GM19452 (cell line): ENCODE measurements at regions not wholly inside any gene's neighbourhood (a gene's known extent, or its start where the extent isn't known, plus 50 kb on each side); places are given as distances from the start of the nearest gene placed in this dataset.
"Not testable (repeated sequence)": the region's sequence is repeated elsewhere in the genome, so short reads cannot be mapped to it uniquely, and the experiment has no call there.

ENCODE experiments used
- ATAC-seq: cut with Tn5 transposase; IDR thresholded peaks from one replicate; pipeline ENCODE4 v1.9.1; 2021; ENCODE audit not compliant: unreplicated experiment

DNA sequence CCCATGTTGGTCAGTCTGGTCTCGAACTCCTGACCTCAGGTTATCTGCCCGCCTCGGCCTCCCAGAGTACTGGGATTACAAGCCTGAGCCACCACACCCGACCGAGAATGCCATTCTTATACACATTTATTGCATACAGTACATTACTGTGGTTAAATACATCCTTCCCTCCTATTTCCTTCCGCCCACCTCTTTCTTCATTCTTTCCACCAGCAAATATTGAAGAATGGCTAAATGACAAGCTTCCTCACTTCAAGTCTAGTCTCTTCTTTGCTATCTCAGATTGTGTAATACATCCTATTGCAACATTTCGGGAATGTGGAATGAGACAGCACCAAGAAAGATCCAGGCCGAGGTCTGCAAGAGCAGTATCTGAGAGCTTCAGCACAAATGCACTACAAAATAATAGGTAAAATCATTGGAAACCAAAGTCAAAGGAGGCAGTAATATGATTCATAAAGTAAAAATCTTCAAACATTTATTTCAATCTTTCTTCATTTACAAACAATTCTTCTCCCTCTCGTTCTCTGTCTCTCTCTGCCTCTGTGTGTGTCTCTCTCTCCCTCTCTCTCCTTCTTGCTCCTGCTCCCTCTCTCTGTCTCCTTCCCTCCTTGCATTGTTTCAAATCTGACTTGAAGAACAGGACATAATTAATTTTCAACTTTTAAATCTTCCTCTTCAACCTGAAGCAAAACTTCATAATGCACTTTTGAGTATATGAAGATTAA is 94.7 kb upstream of the TGFBR2 start:
- ATAC-seq, result no peak

DNA sequence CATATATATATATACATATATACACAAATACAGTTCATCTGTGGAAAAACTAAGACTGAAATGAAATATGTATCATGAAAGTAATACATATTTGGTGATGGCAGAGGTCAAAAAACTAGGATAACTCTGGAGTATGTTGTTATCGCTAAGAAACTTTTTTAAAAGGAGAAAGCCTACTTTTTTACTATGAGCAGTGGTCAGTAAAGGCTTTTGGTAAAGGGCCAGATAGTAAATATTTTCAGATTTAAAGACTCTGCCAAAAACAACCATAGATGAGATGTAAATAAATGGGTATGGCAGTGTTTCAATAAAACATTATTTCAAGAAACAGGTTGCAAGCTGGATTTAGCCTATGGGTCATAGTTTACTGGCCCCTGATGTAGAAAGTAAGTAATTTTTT is 93.8 kb upstream of the TGFBR2 start:
- ATAC-seq, result no peak

DNA sequence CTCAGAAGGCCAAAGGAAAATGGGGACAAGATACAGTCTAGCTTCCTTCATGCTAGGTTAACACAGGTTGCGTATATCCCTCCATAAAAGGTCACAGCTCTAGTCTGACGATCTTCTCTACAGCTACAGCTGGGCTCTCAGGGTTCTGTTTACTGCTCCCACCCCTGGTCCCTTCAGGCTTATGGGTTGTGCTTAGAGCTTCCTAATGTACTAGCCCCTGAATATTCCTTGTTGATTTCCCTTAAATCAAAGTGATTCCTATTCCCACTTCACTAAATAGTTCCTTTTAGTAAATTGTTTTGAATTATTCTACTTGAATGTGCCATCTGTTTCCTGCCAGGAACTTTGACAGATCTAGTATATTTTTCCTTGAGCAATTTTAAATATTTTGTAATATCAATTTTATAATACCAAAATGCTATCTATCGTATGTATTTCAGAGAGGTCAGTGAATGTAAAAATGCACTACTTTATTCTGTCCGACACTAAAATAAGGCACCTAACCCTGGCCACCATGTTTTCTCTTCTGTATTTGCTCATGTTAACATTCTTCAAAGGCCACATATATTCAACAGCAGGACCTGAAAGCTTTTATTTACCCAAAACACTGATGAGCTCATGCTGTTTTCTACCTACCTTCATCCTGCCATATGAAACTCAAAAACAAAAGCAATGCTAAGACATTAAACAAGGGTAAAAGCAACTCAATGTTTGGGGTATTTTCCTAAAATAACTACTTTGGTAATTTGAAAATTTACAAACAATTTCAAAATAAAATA is 92.8 kb upstream of the TGFBR2 start:
- no peak for ATAC-seq

DNA sequence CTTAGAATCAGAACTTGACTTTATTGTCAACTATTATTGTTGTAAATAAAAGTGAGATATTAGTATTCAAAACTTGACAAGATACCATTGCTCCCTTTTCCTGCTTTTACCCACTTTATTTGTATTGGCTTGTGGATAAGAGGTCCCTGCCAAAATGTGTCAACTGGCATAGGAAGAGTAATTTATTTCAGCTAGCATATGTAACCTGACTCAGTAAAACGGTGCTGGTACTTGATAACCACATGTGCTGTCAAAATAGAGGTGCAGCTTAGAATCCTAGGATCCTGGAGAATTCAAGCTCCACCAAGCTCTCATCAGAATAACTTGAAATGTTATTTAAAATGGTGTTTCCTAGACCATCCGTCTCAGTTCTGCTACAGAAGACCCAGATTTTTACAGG is 90.2 kb upstream of the TGFBR2 start:
- no peak for ATAC-seq

DNA sequence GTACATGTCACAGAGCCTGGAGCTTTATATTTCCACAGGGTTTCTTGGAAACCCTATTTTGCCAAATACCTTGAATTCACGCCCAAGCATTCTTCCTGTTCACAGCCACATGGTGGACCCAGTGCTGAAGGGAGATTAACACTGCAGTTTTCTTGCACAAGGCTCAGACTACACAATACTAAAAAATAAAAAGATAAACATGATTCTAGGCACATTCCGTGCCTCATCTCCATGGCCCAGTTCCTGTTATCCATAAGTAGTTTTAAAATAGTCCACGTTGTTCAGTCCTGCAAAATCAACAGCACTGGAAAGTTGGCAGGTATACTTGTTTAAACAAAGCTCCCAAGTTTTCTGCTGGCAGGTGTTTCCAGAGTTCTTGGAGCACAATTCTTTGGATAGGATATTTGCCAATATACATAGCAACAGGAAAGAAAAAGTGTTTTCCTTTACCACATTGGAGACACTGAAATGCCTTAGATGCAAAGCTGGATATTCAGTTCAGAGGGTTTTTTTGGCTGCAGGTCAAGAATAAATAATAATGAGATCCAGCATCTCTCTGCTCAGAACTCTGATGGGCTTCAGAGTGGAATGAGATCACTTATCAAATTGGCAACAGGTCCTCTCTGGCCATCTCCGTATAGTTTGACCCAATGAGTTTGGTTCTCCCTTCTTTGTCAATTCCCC is 88.1 kb upstream of the TGFBR2 start:
- ATAC-seq, result no peak

DNA sequence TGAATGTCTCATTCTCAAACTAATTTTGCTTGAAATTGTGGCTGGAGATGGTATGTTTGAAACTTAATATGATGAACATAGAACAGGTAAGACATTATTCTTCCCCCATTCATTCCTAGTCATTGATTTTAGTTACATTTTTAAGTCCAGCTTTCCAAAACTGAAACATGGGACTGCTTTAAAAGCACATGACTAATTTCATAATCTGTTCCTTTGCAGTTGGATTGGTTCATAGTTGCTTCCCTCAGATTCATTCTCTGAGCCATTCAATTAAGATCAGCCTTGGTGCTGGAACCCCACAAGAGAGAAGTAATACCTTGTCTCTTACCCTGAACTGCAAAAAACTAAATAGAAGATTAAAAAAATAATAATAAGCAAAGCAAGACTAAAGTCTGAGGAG is 87.5 kb upstream of the TGFBR2 start:
- ATAC-seq, result no peak

DNA sequence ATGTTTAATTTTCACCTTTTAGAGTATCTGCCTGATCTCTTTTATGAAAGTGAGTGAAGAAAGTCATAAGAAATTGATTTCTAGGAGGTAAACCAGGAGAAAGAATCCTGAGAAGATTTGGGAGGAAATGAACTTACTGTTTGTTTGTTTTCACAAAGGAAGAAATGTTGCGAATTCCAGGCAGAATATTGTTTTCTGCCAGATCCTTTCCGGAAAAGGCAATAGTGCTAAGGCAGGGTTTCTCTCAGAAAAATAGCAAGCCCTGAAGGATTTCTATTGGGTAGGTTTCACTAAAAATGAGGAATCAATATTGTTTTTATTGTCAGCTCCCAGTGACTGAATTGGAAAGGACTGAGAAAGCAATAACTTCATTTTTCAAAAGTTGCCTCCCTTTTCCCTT is 85.7 kb upstream of the TGFBR2 start:
- no peak for ATAC-seq

DNA sequence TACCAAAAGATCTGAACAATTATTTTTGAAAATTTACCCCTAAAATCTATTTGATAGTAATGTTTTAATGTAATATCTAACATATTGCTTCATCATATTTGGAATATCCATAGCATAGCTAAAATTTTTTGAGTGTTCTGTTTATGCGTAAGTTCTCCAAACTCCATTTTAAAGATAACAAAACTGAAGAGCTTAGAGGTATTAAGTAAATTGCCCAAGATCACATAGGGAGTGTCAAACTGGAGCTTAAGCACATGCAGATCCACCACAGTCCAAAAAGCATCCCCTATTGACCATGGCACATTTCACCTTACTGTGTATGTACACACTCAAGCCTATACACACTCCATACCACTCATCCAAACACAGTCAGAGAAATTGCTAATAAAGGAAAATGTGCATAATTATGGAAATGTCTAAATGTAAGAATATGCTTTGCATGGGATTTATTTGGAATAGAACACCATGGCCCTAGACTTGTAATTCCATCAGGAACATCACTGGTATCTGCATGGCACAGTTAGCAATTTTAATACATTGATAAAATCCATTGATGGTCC is 85.2 kb upstream of the TGFBR2 start:
- no peak for ATAC-seq

DNA sequence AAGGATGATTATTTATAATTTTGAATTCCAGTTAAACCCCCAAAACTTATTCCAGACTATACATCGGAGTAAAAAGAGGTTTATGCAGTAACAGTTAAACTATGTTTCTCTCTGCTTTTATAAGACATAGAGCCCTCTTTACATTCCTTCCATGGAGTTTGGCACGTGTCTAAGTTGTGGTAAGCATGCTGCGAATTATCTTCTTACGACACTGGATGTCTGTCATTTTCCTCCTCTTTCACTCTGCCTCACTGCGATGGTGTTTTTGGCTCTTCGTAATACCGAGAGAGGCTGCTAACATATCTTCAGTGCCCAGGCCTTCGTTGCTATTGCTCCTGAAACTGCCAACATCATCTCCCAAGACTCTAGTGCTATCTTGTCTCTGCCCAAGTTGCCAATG is 83.9 kb upstream of the TGFBR2 start:
- ATAC-seq, result no peak

DNA sequence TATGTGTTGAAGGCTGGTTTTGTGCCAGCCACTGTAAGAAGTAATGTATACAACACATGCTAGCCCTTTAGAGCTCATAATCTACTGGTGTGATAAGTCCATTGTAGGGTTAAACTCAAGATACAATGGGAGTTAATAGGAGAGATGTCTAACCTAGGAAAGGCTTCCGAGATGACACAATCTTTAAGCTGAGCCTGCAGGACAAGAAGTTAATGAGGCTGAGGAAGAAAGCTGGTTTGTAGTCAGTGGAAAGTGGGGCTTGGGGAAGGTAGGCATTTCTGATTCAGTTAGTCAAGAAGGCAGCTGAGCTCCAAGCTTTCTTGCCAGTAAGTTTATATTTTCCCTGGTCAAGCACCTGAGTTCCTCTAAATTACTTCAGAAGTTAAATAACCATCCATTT is 83.0 kb upstream of the TGFBR2 start:
- no peak for ATAC-seq

DNA sequence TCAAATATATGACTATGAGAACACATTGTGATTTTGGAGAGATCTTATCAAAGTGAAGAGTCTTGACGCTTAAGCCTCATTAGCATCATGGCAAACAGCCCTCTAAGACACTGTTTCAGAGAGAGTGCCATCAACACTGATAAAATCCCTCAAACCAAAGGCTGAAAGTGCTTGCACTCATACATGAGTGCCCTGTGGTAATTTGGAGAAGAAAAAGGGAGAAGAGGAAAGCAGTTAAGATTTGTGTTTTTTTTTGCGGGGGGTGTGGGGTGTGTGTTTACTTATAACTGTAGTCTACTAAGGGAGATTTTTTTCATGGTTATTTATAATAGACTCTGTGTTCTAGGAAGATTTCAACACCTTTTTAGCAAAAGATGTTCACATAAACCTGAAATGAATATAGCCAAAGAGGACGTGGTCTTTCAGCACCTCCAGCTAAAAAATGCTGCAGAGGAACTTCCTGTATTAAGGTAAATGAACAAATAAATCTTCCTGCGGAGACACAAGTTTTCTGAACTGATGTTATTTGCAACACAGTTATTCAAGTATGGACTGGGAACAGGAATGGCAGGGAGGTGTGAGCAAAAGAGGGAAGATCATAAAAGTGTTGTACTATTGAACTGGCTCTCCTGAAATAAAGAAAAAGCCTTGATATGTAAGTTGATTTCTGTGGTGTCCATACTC is 81.9 kb upstream of the TGFBR2 start:
- no peak for ATAC-seq

DNA sequence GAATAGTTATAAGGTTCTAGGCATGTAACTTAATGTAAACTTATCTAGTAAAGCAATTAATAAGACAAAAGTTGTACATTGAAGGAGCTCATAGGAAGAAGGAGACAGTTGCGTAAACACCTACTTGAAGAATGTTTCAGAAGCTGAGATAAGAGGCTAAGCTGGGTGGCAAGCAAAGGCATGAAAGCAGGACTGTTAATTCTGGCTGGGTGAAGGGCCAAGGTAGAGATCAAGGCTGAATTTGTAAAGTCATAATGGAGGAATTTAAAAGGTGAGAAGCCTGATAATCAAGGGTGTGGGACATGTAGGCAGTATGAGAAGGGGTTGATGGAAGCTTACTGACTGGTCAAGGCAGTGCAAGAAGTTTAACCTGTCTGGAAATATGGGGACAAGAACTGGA is 80.4 kb upstream of the TGFBR2 start:
- no peak for ATAC-seq

DNA sequence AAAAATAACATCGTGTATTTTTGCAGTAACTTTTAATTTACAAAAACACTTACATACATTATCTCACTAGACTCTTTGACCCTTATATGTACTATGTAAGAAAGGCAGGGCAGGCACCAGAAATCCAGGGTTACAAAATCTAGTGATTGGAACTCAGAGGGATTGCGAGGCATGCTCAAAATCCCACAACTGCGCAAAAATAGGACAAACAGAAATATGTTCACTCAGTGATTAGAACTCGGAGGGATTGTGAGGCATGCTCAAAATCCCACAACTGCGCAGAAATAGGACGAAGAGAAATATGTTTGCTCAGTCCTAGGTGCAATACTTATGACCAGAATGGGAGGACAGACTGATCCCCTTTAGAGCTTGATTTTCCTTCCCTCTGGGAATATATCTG is 79.2 kb upstream of the TGFBR2 start:
- ATAC-seq, result no peak

DNA sequence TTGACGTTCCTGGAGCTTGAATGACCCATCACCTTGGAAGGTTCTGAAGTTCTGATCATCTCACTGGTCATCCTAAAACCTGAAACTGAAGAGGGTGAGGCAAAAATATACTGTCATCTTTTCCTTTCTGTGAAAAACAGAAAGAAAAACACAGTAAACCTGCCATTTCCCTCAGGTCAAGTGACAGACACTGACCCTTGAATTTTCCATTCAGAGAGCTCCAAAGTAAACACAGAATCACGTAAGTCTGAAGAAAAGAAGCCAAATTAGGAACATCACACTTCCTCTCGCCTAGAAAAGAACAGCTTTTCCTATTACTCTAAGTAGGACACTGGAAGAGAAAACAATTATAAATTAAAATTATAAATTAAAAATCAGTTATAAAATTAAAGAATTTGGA is 78.7 kb upstream of the TGFBR2 start:
- no peak for ATAC-seq

DNA sequence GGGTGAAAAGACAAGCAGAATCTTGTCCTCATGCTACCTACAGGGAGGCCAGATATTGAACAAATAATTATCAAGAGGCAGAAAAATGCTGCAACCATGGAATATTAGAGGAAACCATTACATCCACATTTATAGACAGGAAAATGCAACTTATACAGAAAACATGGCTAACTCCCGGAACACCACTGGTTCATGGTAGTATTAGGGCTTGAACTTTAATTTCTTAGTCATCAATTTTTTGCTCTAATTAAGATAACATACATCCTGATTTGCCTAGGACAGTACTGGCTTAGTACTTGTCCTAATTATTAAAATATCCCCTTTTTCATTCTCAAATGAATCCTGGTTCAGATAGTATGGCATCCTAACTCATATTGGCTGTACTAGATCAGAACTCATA is 76.3 kb upstream of the TGFBR2 start:
- no peak for ATAC-seq

DNA sequence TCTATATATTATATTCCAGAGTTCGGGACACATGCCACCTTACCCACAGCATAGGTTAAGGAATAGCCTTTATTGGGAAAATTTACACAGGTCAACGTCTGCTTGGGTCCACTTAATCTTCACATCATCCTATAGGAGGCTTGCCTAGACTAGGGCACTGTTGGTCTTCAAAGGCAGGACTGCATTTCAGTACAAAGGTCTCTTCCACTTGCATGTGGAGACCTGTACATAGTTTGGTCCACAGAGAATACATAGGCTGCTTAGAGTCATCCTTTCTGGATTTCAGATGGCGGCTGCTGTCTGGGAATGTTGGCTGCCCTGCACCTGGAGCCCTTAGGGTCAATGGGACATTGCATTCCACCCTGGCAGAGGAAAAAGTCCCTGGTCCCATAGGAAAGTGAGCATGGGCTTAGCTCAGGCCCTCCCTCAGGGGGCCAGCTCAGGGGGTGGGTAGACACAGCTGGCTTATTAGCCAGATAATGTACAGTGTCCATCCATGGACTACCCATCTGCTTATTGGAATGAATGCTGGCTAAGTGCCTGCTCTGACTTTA is 75.3 kb upstream of the TGFBR2 start:
- ATAC-seq, result no peak

DNA sequence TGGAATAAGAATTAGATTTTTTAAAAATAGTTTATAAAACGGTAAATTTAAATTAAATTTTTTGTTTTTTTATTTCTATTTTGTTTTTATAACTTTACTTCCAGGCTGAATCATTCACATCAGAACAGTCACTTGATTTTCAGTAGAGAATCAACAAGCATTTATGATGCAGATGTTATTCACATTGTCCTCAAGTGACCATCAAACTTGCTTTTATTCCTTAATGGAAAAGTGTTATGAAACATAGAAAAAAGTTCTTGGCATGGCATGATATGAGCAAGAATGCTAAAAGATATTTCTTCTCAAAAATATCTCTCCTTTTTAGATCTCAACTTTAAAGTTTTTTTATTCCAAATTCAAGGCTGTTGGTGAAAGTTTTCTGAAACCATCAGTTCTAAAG is 70.9 kb upstream of the TGFBR2 start:
- ATAC-seq, result no peak

DNA sequence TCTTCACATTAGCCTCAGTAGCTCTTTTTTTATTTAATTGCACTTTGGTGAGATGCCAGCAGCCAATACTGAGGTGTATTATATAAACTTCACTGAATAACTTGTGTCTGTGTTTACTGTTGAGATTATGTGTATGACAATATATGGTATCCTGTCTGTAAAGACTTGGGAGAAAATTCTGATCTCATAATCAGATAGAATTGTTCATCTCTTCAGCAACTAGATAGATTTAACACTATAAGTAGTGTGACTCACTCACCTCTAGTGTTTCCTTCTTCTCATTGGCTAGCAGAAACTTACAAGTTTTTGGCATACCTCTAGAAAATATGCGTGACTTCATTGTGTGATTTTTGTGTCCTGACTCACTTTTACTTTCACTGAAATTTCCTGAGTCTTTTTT is 67.6 kb upstream of the TGFBR2 start:
- ATAC-seq, result no peak

DNA sequence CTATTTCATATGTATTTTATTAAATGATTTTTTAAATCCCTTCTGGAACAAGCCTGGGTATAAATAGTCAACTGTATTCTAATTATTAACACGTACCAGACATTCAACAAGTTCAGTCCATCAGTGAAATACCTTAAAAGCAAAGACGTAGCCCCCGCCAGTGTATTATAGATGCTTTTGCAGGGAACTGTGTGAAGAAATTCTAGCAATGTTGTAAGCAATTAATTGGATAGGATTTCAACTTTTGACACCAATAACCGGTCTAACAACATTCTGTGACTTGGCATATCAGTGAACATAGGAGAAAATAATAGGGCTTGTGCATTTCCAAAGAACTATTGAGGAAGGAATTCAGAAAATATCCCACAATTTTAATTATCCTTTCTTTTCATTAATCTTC is 67.2 kb upstream of the TGFBR2 start:
- ATAC-seq, result no peak

DNA sequence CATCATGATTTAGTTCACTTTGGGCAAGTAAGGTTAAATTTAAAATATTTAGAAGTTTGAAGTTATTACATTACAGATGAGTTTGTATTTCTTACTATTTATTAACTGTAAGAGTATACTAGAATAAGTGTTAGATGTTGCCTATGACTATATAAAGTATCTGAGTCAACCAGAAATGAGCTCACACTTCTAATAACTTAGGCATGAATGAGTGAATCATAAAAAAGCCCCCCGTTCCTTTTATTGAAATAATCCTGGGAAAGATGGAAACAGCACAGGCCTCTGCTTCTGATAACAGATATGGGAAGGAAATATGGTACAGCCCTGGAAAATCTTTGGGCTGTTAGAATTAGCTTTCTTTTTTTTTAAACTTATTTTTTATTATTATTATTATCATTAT is 66.6 kb upstream of the TGFBR2 start:
- ATAC-seq, result no peak

DNA sequence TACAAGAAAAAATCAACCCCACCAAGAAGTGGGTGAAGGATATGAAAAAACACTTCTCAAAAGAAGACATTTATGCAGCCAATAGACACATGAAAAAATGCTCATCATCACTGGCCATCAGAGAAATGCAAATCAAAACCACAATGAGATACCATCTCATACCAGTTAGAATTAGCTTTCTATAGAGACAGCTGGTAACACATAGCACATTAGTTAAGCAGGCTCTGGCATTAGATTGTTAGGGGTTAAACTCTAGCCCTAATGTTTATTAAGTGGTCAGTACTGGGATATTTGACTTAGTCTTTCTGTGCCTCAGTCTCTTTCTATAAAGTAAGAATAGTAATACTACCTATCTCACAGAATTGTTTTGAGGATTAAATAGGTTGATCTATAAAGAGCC is 65.2 kb upstream of the TGFBR2 start:
- ATAC-seq, result not testable (repeated sequence)
